Osteoblast (primary cell): ENCODE measurements at regions not wholly inside any gene's neighbourhood (a gene's known extent, or its start where the extent isn't known, plus 50 kb on each side); places are given as distances from the start of the nearest gene placed in this dataset.
A peak's percentile ranks its signal among the peaks of the same experiment; 100 is the strongest.
"Not testable (repeated sequence)": the region's sequence is repeated elsewhere in the genome, so short reads cannot be mapped to it uniquely, and the experiment has no call there.

Source experiments
- DNase-seq: peaks from one replicate; pipeline ENCODE4 v3.0.0; 2011; ENCODE audit warnings: low spot score, mixed read lengths; ENCODE audit not compliant: insufficient read length; ENCODE audit errors: missing footprints
- H2AFZ ChIP-seq: 2 replicates; pipeline ENCODE4 v1.6.0; 2011; ENCODE audit warnings: mild to moderate bottlenecking, low read length
- H3K27ac ChIP-seq: 2 replicates; pipeline ENCODE4 v1.5.1; 2011; ENCODE audit warnings: mild to moderate bottlenecking, low read depth, low read length, moderate library complexity
- H3K27me3 ChIP-seq: 2 replicates; pipeline ENCODE4 v1.6.0; 2012; ENCODE audit warnings: mild to moderate bottlenecking, control low read depth, inconsistent platforms, low read length, moderate library complexity; ENCODE audit not compliant: insufficient read depth
- H3K36me3 ChIP-seq: 2 replicates; pipeline ENCODE4 v1.5.1; 2011; ENCODE audit warnings: mild to moderate bottlenecking, low read length, control low read depth, moderate library complexity; ENCODE audit not compliant: insufficient read depth
- H3K4me1 ChIP-seq: 2 replicates; pipeline ENCODE4 v1.5.1; 2011; ENCODE audit warnings: mild to moderate bottlenecking, low read length, control low read depth, moderate library complexity; ENCODE audit not compliant: insufficient read depth
- H3K4me2 ChIP-seq: 2 replicates; pipeline ENCODE4 v1.6.0; 2011; ENCODE audit warnings: mild to moderate bottlenecking, low read length; ENCODE audit not compliant: insufficient read depth
- H3K4me3 ChIP-seq: fragments of 200-600 bp; sonication (generic); 3 replicates; pipeline ENCODE4 v1.5.1; 2012; ENCODE audit warnings: mild to moderate bottlenecking, low read length, inconsistent platforms; ENCODE audit not compliant: insufficient read depth
- H3K79me2 ChIP-seq: 2 replicates; pipeline ENCODE4 v1.6.0; 2012; ENCODE audit warnings: mild to moderate bottlenecking, low read length, control low read depth, inconsistent platforms; ENCODE audit not compliant: insufficient read depth
- H3K9me3 ChIP-seq: 2 replicates; pipeline ENCODE4 v1.5.1; 2011; ENCODE audit warnings: low read depth, low read length, control low read depth
- H4K20me1 ChIP-seq: 2 replicates; pipeline ENCODE4 v1.6.0; 2012; ENCODE audit warnings: mild to moderate bottlenecking, low read length, control low read depth; ENCODE audit not compliant: insufficient read depth
- TF ChIP-seq, protein P1 (sequence below): IDR thresholded peaks from 2 replicates; pipeline ENCODE4 v1.5.1; 2011; ENCODE audit warnings: mild to moderate bottlenecking, low read depth, low read length, moderate library complexity; ENCODE audit errors: extremely low read depth

DNA sequence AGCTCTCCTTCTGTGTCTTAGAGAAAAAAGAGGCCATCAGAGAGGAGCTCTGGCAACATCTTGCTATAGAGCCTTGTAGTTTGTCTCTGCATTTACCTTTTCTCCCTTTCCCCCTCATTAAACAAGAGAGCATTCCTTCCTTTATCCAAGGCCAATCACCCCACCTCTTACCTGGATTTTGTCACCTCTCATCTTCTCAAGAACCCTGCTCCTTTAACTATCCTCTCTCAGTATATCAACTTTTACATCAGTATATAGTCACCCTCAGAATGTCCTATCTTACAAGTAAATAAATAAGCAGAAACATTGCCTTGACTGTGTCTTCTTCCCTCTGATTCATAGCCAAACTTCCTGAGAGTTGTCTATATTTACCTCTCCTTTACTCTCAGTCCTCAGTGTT is 105.0 kb upstream of the SLC38A2 start:
- peak; percentile 5 for DNase-seq
- TF ChIP-seq, protein P1, sequence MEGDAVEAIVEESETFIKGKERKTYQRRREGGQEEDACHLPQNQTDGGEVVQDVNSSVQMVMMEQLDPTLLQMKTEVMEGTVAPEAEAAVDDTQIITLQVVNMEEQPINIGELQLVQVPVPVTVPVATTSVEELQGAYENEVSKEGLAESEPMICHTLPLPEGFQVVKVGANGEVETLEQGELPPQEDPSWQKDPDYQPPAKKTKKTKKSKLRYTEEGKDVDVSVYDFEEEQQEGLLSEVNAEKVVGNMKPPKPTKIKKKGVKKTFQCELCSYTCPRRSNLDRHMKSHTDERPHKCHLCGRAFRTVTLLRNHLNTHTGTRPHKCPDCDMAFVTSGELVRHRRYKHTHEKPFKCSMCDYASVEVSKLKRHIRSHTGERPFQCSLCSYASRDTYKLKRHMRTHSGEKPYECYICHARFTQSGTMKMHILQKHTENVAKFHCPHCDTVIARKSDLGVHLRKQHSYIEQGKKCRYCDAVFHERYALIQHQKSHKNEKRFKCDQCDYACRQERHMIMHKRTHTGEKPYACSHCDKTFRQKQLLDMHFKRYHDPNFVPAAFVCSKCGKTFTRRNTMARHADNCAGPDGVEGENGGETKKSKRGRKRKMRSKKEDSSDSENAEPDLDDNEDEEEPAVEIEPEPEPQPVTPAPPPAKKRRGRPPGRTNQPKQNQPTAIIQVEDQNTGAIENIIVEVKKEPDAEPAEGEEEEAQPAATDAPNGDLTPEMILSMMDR: no peak
- Histone ChIP-seq H3K79me2 (no peaks in the 10 kb centered on the region), H3K4me2 (no peak overlapping the region), H2AFZ (no peak overlapping the region), H3K27me3 (no peaks in the 10 kb centered on the region), H3K27ac (no peak overlapping the region), H4K20me1 (no peaks in the 10 kb centered on the region), H3K9me3 (no peaks in the 10 kb centered on the region), H3K4me3 (no peak overlapping the region), H3K36me3 (no peaks in the 10 kb centered on the region), H3K4me1 (peaks cover 27% of the 10 kb centered on the region)

- H3K4me1 ChIP-seq: peaks cover 41% of the 10 kb centered on the region
- no peaks in the 10 kb centered on the region for H4K20me1 ChIP-seq
- no peak overlapping the region for H3K4me3 ChIP-seq
- no peak overlapping the region for H3K4me2 ChIP-seq
- no peak overlapping the region for H2AFZ ChIP-seq
- no peaks in the 10 kb centered on the region for H3K9me3 ChIP-seq
- TF ChIP-seq, protein P1: no peak
- DNase-seq: no peak
- H3K27ac ChIP-seq: no peak overlapping the region
- H3K27me3 ChIP-seq: no peaks in the 10 kb centered on the region
- no peaks in the 10 kb centered on the region for H3K79me2 ChIP-seq
- H3K36me3 ChIP-seq: no peaks in the 10 kb centered on the region
Measured at GRCh38 chr12:46475972-46476645, 103.5 kb upstream of the SLC38A2 start.

DNA sequence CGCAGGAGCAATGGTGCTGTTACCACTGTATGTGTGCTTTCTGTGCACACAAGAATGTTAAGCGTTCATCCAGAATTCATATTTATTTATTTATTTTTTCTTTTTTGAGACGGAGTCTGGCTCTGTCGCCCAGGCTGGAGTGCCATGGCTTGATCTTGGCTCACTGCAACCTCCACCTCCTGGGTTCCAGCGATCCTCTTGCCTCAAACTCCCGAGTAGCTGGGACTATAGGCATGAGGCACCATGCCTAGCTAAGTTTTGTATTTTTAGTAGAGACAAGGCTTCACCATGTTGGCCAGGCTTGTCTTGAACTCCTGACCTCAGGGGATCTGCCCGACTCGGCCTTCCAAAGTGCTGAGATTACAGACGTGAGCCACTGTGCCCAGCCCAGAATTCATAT is 101.8 kb upstream of the SLC38A2 start:
- not testable (repeated sequence) for DNase-seq, H2AFZ ChIP-seq, H4K20me1 ChIP-seq, H3K27me3 ChIP-seq, H3K9me3 ChIP-seq, H3K79me2 ChIP-seq, H3K36me3 ChIP-seq, H3K4me3 ChIP-seq
- H3K27ac ChIP-seq: peak overlapping the region; percentile 91
- peaks cover 44% of the 10 kb centered on the region for H3K4me1 ChIP-seq
- H3K4me2 ChIP-seq: peak overlapping the region; percentile 80

DNA sequence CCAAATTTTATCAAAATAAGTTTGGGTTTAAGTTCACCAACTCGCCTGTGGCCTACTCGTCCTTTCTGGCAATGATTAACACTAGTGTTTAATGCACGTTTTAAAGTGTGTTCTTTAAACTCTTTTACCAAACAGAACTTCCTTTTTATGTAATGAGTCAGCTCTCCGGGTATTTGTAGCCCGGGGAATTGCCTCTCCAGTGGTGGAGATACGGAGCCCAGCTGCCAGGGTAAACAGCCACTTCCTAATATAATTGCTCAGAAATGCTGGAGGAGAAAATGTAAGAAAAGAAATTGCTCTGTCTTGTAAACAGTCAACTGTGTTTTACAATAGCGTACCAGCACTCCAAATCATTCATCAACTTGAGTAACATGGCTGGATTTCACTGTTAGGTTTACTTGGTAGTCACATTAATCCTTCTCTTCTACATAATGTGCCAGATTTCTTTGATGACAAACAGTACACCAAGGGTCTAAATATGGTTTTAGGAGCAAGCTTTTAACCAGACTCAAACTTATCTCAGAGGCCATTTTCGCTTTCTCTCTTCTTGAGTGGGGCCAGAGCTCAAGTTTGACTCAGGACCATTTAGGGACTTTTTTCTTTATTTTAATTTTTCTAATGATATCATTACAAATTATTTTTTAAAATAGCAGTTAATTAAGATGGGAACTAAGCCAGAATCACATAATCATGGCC is 101.2 kb upstream of the SLC38A2 start:
- no peaks in the 10 kb centered on the region for H4K20me1 ChIP-seq
- peak overlapping the region; percentile 80 for H3K4me2 ChIP-seq
- H3K4me1 ChIP-seq: peaks cover 44% of the 10 kb centered on the region
- no peaks in the 10 kb centered on the region for H3K9me3 ChIP-seq
- H3K79me2 ChIP-seq: no peaks in the 10 kb centered on the region
- peak overlapping the region; percentile 49 for H3K4me3 ChIP-seq
- peak; percentile 61 for DNase-seq
- no peaks in the 10 kb centered on the region for H3K27me3 ChIP-seq
- H3K27ac ChIP-seq: peak overlapping the region; percentile 91
- no peaks in the 10 kb centered on the region for H3K36me3 ChIP-seq
- H2AFZ ChIP-seq: peak overlapping the region; percentile 85
- TF ChIP-seq, protein P1: no peak
